ENCODE measurements at regions not wholly inside any gene's neighbourhood (a gene's known extent, or its start where the extent isn't known, plus 50 kb on each side); places are given as distances from the start of the nearest gene placed in this dataset.

- TF ChIP-seq, protein P1, sequence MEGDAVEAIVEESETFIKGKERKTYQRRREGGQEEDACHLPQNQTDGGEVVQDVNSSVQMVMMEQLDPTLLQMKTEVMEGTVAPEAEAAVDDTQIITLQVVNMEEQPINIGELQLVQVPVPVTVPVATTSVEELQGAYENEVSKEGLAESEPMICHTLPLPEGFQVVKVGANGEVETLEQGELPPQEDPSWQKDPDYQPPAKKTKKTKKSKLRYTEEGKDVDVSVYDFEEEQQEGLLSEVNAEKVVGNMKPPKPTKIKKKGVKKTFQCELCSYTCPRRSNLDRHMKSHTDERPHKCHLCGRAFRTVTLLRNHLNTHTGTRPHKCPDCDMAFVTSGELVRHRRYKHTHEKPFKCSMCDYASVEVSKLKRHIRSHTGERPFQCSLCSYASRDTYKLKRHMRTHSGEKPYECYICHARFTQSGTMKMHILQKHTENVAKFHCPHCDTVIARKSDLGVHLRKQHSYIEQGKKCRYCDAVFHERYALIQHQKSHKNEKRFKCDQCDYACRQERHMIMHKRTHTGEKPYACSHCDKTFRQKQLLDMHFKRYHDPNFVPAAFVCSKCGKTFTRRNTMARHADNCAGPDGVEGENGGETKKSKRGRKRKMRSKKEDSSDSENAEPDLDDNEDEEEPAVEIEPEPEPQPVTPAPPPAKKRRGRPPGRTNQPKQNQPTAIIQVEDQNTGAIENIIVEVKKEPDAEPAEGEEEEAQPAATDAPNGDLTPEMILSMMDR (IDR thresholded peaks at IDR 0.05), result no peak
- TF ChIP-seq EZH2 (IDR thresholded peaks at IDR 0.05; ENCODE audit: borderline replicate concordance, insufficient read depth, low read depth, low read length, poor library complexity, severe bottlenecking), result no peak
- H3K4me3 Mint-ChIP-seq, result no peak overlapping the region
- intact Hi-C loops (cut with micrococcal nuclease), result no loop called here
- H3K9me3 Mint-ChIP-seq (ENCODE audit: insufficient read depth), result no peaks in the 10 kb centered on the region
- no peak for DNase-seq
- Histone ChIP-seq H3K36me3 (replicated peaks in 1 of 2; ENCODE audit: control extremely low read depth in 1 of 2, control insufficient read depth in 1 of 2, extremely low read depth in 1 of 2, insufficient read depth in 2 of 2, low read length in 1 of 2) (no peaks in the 10 kb centered on the region), H3K4me2 (replicated peaks; ENCODE audit: low read depth, low read length, poor library complexity, severe bottlenecking) (no peak overlapping the region), H2AFZ (ENCODE audit: insufficient read depth, low read depth, low read length, poor library complexity, severe bottlenecking) (no peak overlapping the region), H3K27me3 (replicated peaks in 1 of 4; ENCODE audit: control extremely low read depth in 1 of 4, control insufficient read depth in 3 of 4, insufficient read depth in 4 of 4, low read length in 3 of 4) (no peaks in the 10 kb centered on the region), H3K4me3 (ENCODE audit: control extremely low read depth in 1 of 5, extremely low read depth in 1 of 5, insufficient read depth in 1 of 5, low read depth in 2 of 5, low read length in 4 of 5) (no peak overlapping the region), H3K27ac (ENCODE audit: low read length in 2 of 2) (no peak overlapping the region), H3K79me2 (ENCODE audit: control insufficient read depth, insufficient read depth, low read length) (no peaks in the 10 kb centered on the region), H3K9ac (ENCODE audit: low read length) (no peak overlapping the region), H3K9me3 (ENCODE audit: control extremely low read depth in 1 of 3, control insufficient read depth in 2 of 3, insufficient read depth in 1 of 3, low read length in 2 of 3) (no peaks in the 10 kb centered on the region), H3K4me1 (ENCODE audit: control insufficient read depth in 2 of 2, insufficient read depth in 2 of 2, low read length in 2 of 2) (no peaks in the 10 kb centered on the region), H4K20me1 (ENCODE audit: control insufficient read depth, insufficient read depth, low read length, poor library complexity, severe bottlenecking) (no peaks in the 10 kb centered on the region)
- H3K4me1 Mint-ChIP-seq, result no peaks in the 10 kb centered on the region
- POLR2A ChIA-PET, result no interaction called here
- peaks cover 4% of the 10 kb centered on the region for H3K27me3 Mint-ChIP-seq
- H3K27ac Mint-ChIP-seq, result no peak overlapping the region
- no peak for ATAC-seq (ENCODE audit: low read depth)
- CTCF ChIA-PET, result no interaction called here
- 100% methylated on average over 2 of the region's 4 CpGs for WGBS (ENCODE audit: insufficient coverage)
Observed at GRCh38 chr18:25614168-25614567, 262.2 kb upstream of the ZNF521 start.

DNA sequence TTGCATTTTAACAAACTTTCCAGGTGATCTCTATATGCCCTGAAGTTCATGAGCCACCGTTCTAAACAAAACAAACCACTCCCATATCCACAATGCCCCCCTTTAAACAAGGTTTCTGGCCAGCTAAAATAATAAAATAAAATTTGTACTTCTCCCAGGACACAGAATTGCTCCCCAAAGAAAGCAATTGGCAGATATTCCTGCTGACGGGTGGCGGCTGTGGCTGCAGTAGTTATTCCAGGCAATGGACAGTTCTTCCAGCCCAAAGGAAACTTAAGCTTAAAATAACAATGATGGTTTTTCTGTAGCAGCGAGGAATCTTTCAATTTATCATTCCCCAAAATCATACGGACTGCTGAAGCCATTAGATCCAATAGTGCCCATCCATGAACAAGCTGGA is 260.5 kb upstream of the ZNF521 start:
- no peak overlapping the region for H3K9ac ChIP-seq (ENCODE audit: low read length)
- Mint-ChIP-seq H3K9me3 (ENCODE audit: insufficient read depth) (no peaks in the 10 kb centered on the region), H3K4me1 (no peaks in the 10 kb centered on the region), H3K4me3 (no peak overlapping the region), H3K27me3 (peaks cover 4% of the 10 kb centered on the region), H3K27ac (no peak overlapping the region)
- H3K27ac ChIP-seq (ENCODE audit: low read length in 2 of 2), result no peak overlapping the region
- intact Hi-C loops (cut with micrococcal nuclease), result no loop called here
- TF ChIP-seq EZH2 (IDR thresholded peaks at IDR 0.05; ENCODE audit: borderline replicate concordance, insufficient read depth, low read depth, low read length, poor library complexity, severe bottlenecking), result no peak
- TF ChIP-seq, protein P1 (IDR thresholded peaks at IDR 0.05), result no peak
- H3K36me3 ChIP-seq (replicated peaks in 1 of 2; ENCODE audit: control extremely low read depth in 1 of 2, control insufficient read depth in 1 of 2, extremely low read depth in 1 of 2, insufficient read depth in 2 of 2, low read length in 1 of 2), result no peaks in the 10 kb centered on the region
- WGBS (ENCODE audit: insufficient coverage), result 92% methylated on average over 5 of the region's 5 CpGs
- H3K4me3 ChIP-seq (ENCODE audit: control extremely low read depth in 1 of 5, extremely low read depth in 1 of 5, insufficient read depth in 1 of 5, low read depth in 2 of 5, low read length in 4 of 5), result no peak overlapping the region
- no peak overlapping the region for H2AFZ ChIP-seq (ENCODE audit: insufficient read depth, low read depth, low read length, poor library complexity, severe bottlenecking)
- DNase-seq, result no peak
- H4K20me1 ChIP-seq (ENCODE audit: control insufficient read depth, insufficient read depth, low read length, poor library complexity, severe bottlenecking), result no peaks in the 10 kb centered on the region
- CTCF ChIA-PET, result no interaction called here
- POLR2A ChIA-PET, result no interaction called here
- H3K4me2 ChIP-seq (replicated peaks; ENCODE audit: low read depth, low read length, poor library complexity, severe bottlenecking), result no peak overlapping the region
- no peak for ATAC-seq (ENCODE audit: low read depth)
- H3K9me3 ChIP-seq (ENCODE audit: control extremely low read depth in 1 of 3, control insufficient read depth in 2 of 3, insufficient read depth in 1 of 3, low read length in 2 of 3), result peaks cover 0 to 2% (median 0%) of the 10 kb centered on the region in 3 donors
- H3K27me3 ChIP-seq (replicated peaks in 1 of 4; ENCODE audit: control extremely low read depth in 1 of 4, control insufficient read depth in 3 of 4, insufficient read depth in 4 of 4, low read length in 3 of 4), result no peaks in the 10 kb centered on the region
- H3K79me2 ChIP-seq (ENCODE audit: control insufficient read depth, insufficient read depth, low read length), result no peaks in the 10 kb centered on the region
- no peaks in the 10 kb centered on the region for H3K4me1 ChIP-seq (ENCODE audit: control insufficient read depth in 2 of 2, insufficient read depth in 2 of 2, low read length in 2 of 2)

Measured in B cell (primary cell).